Natural killer cell (primary cell): ENCODE measurements at regions not wholly inside any gene's neighbourhood (a gene's known extent, or its start where the extent isn't known, plus 50 kb on each side); places are given as distances from the start of the nearest gene placed in this dataset.

Experiments used
- ATAC-seq, 3 donors: fragments of 150-1000 bp in 2 of 3; fragments of 200-7000 bp in 1 of 3; cut with Tn5 transposase; 1 replicate in 1 of 3; 2 replicates in 2 of 3; pipeline ENCODE4 v1.10.0; 2021; ENCODE audit warnings: mild to moderate bottlenecking in 2 of 3, moderate library complexity in 2 of 3
- DNase-seq, 2 donors: peaks; one replicate each; pipeline versions ENCODE4 v3.0.0 to v3.0.0-alpha.2; 2013 to 2021; ENCODE audit warnings: mixed read lengths in 1 of 2
- H3K27ac ChIP-seq: one replicate; pipeline ENCODE4 v1.5.1; 2013; ENCODE audit warnings: mild to moderate bottlenecking, low read length
- H3K27me3 ChIP-seq: one replicate; pipeline ENCODE4 v1.6.1; 2013; ENCODE audit warnings: low read length; ENCODE audit not compliant: control insufficient read depth, insufficient read depth
- H3K36me3 ChIP-seq: one replicate; pipeline ENCODE4 v1.6.1; 2013; ENCODE audit warnings: low read length; ENCODE audit not compliant: control insufficient read depth, insufficient read depth
- H3K4me1 ChIP-seq: one replicate; pipeline ENCODE4 v1.6.1; 2013; ENCODE audit warnings: low read length; ENCODE audit not compliant: control insufficient read depth, insufficient read depth
- H3K4me3 ChIP-seq: one replicate; pipeline ENCODE4 v1.5.1; 2013; ENCODE audit warnings: low read length
- H3K9me3 ChIP-seq: one replicate; pipeline ENCODE4 v1.6.1; 2013; ENCODE audit warnings: low read length; ENCODE audit not compliant: control insufficient read depth, insufficient read depth
- H3K27ac Mint-ChIP-seq, 2 donors: one replicate each; pipeline ENCODE4 v1.8.0; 2022; ENCODE audit warnings: mild to moderate bottlenecking in 2 of 2, mixed read lengths in 2 of 2, moderate library complexity in 1 of 2
- H3K27me3 Mint-ChIP-seq, 2 donors: one replicate each; pipeline ENCODE4 v1.8.0; 2022; ENCODE audit warnings: low read depth in 2 of 2, mixed read lengths in 2 of 2
- H3K36me3 Mint-ChIP-seq: one replicate; pipeline ENCODE4 v1.8.0; 2022; ENCODE audit warnings: mixed read lengths
- H3K4me1 Mint-ChIP-seq, 2 donors: one replicate each; pipeline ENCODE4 v1.8.0; 2022; ENCODE audit warnings: mixed read lengths in 2 of 2
- H3K4me3 Mint-ChIP-seq: one replicate; pipeline ENCODE4 v1.8.0; 2022; ENCODE audit warnings: mild to moderate bottlenecking, moderate library complexity, mixed read lengths
- H3K9me3 Mint-ChIP-seq, 2 donors: one replicate each; pipeline ENCODE4 v1.8.0; 2022; ENCODE audit warnings: mixed read lengths in 2 of 2
- CTCF ChIP-seq: fragments of 200-600 bp; IDR thresholded peaks from one replicate; pipeline ENCODE4 v1.8.0; 2022; ENCODE audit warnings: antibody characterized with exemption
- WGBS: methylation state at CpG from one replicate; pipeline ENCODE4 v1.1.7; 2013; ENCODE audit warnings: missing lambda C conversion rate; ENCODE audit not compliant: insufficient coverage; 5-methylcytosine and 5-hydroxymethylcytosine counted together
- intact Hi-C: fragments of 100-400 bp; cut with micrococcal nuclease; formaldehyde crosslinking; loops from one replicate; pipeline ENCODE4 v1.14.2; 2022

GRCh38 chr21:28179136-28179535 lies 813.5 kb downstream of the LTN1 start:
- Mint-ChIP-seq H3K9me3 (peaks cover 3 to 13% of the 10 kb centered on the region in 2 donors), H3K4me3 (no peak overlapping the region), H3K27ac (no peak overlapping the region), H3K27me3 (no peaks in the 10 kb centered on the region), H3K36me3 (no peaks in the 10 kb centered on the region), H3K4me1 (peaks cover 0 to 5% of the 10 kb centered on the region in 2 donors)
- TF ChIP-seq CTCF: no peak
- no peak overlapping the region for H3K4me3 ChIP-seq
- no peaks in the 10 kb centered on the region for H3K36me3 ChIP-seq
- ATAC-seq (no peak), DNase-seq (no peak)
- H3K4me1 ChIP-seq: no peaks in the 10 kb centered on the region
- intact Hi-C loops: no loop called here
- H3K27ac ChIP-seq: no peak overlapping the region
- peaks cover 9% of the 10 kb centered on the region for H3K9me3 ChIP-seq
- H3K27me3 ChIP-seq: no peaks in the 10 kb centered on the region

GRCh38 chr21:28177124-28177523 lies 815.6 kb downstream of the LTN1 start:
- intact Hi-C loops: no loop called here
- peaks cover 3 to 9% of the 10 kb centered on the region in 2 donors for H3K9me3 Mint-ChIP-seq
- ATAC-seq (no peak), DNase-seq (no peak)
- H3K36me3 Mint-ChIP-seq: no peaks in the 10 kb centered on the region
- H3K27ac Mint-ChIP-seq: no peak overlapping the region
- 50% methylated on average over 1 of the region's 1 CpG for WGBS
- no peaks in the 10 kb centered on the region for H3K4me1 ChIP-seq
- H3K27me3 Mint-ChIP-seq: no peaks in the 10 kb centered on the region
- H3K4me3 Mint-ChIP-seq: no peak overlapping the region
- peaks cover under 1% of the 10 kb centered on the region for H3K9me3 ChIP-seq
- H3K4me3 ChIP-seq: no peak overlapping the region
- TF ChIP-seq CTCF: no peak
- peaks cover 0 to 5% of the 10 kb centered on the region in 2 donors for H3K4me1 Mint-ChIP-seq
- no peaks in the 10 kb centered on the region for H3K27me3 ChIP-seq
- H3K27ac ChIP-seq: no peak overlapping the region
- no peaks in the 10 kb centered on the region for H3K36me3 ChIP-seq

DNA sequence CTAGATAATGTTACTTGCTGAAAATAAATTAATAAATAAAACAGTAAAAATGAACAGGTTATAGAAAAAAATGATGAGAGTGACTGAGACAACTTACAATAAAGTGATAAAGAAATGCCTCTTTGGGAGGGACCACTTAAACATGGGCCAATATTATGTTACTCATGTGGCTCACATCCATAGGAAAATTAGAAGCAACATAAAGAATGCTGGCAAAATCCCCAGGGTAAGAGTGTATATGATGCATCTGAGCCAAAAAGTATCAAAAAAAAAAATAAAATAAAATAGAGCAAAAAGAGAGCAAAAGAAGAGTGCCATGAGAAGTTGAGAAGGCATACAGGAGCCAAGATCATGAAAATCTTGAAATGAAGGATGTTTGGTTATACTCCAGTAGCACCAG lies 818.0 kb downstream of the LTN1 start:
- no peak for DNase-seq
- no peak overlapping the region for H3K27ac Mint-ChIP-seq
- H3K4me1 Mint-ChIP-seq: peaks cover 0 to 5% of the 10 kb centered on the region in 2 donors

More for the DNA sequence above, 818.0 kb downstream of the LTN1 start:
- Histone ChIP-seq H3K36me3 (no peaks in the 10 kb centered on the region), H3K27me3 (no peaks in the 10 kb centered on the region), H3K4me3 (no peak overlapping the region), H3K4me1 (no peaks in the 10 kb centered on the region), H3K9me3 (no peaks in the 10 kb centered on the region), H3K27ac (no peak overlapping the region)
- TF ChIP-seq CTCF: no peak
- Mint-ChIP-seq H3K9me3 (peaks cover 3 to 9% of the 10 kb centered on the region in 2 donors), H3K36me3 (no peaks in the 10 kb centered on the region), H3K4me3 (no peak overlapping the region), H3K27me3 (no peaks in the 10 kb centered on the region)
- intact Hi-C loops: no loop called here
- no peak for ATAC-seq
